ENCODE measurements at regions not wholly inside any gene's neighbourhood (a gene's known extent, or its start where the extent isn't known, plus 50 kb on each side); places are given as distances from the start of the nearest gene placed in this dataset.

GRCh38 chr9:84490206-84490841 lies 149.8 kb upstream of the SLC28A3 start:
- TF ChIP-seq SRF (IDR thresholded peaks at IDR 0.05; ENCODE audit: low read depth, low read length) (no peak), CREB1 (IDR thresholded peaks at IDR 0.05) (no peak), SIN3A (conservative IDR thresholded peaks at IDR 0.05 in 1 of 2, IDR thresholded peaks at IDR 0.05 in 1 of 2; ENCODE audit: low read depth in 1 of 2, low read length in 2 of 2) (no peak), ASH2L (IDR thresholded peaks at IDR 0.05; ENCODE audit: low read length) (no peak), EZH2 (IDR thresholded peaks at IDR 0.05; ENCODE audit: low read depth, low read length, severe bottlenecking) (no peak), PHF8 (conservative IDR thresholded peaks at IDR 0.05; ENCODE audit: low read depth, low read length) (no peak), TBP (IDR thresholded peaks at IDR 0.05; ENCODE audit: low read depth, low read length) (no peak)

Measured in H1 (cell line).